PC-3 (cell line): ENCODE measurements at regions not wholly inside any gene's neighbourhood (a gene's known extent, or its start where the extent isn't known, plus 50 kb on each side); places are given as distances from the start of the nearest gene placed in this dataset.

Source experiments
- ATAC-seq: fragments of 200-7000 bp; cut with Tn5 transposase; 2 replicates; pipeline ENCODE4 v1.9.1; 2020; ENCODE audit warnings: mild to moderate bottlenecking, moderate library complexity
- BruUV-seq: library from RNA; stranded (reverse); fragments of 400-500 nt; replicated peaks from 2 replicates; lab custom pipeline; 2021; lab: Mats Ljungman, UMichigan
- CTCF ChIA-PET: fragments of 300-600 bp; sonication (Branson Sonifier 250); formaldehyde crosslinking; loops from one replicate; lab custom pipeline; 2022; ENCODE audit warnings: antibody characterized with exemption; lab: Charles Lee
- POLR2A ChIA-PET: fragments of 300-600 bp; sonication (Branson Sonifier 250); formaldehyde crosslinking; loops from one replicate; lab custom pipeline; 2022; ENCODE audit warnings: antibody characterized with exemption; ENCODE audit not compliant: unreplicated experiment; lab: Charles Lee
- DNase-seq: peaks from one replicate; pipeline ENCODE4 v3.0.0-alpha.2; 2015
- H2AFZ ChIP-seq: fragments of 300-600 bp; sonication (generic); 2 replicates; pipeline ENCODE4 v1.6.0; 2016; ENCODE audit warnings: antibody characterized with exemption, low read length
- H3F3A ChIP-seq: fragments of 300-600 bp; sonication (generic); one replicate; pipeline ENCODE4 v1.6.0; 2017; ENCODE audit warnings: antibody characterized with exemption, low read length, control low read depth, mild to moderate bottlenecking; ENCODE audit not compliant: unreplicated experiment
- H3K27ac ChIP-seq: fragments of 300-600 bp; sonication (generic); 2 replicates; pipeline ENCODE4 v1.5.1; 2016; ENCODE audit warnings: mild to moderate bottlenecking, low read length
- H3K27me3 ChIP-seq: fragments of 300-600 bp; sonication (generic); 2 replicates; pipeline ENCODE4 v1.6.1; 2016; ENCODE audit warnings: low read length, mixed read lengths
- H3K36me3 ChIP-seq: fragments of 300-600 bp; sonication (generic); 2 replicates; pipeline ENCODE4 v1.6.1; 2016; ENCODE audit warnings: low read depth, mixed run types, low read length, mixed read lengths
- H3K4me1 ChIP-seq: fragments of 300-600 bp; sonication (generic); 2 replicates; pipeline ENCODE4 v1.5.1; 2016; ENCODE audit warnings: low read length; ENCODE audit not compliant: insufficient read depth
- H3K4me2 ChIP-seq: fragments of 300-600 bp; sonication (generic); 2 replicates; pipeline ENCODE4 v1.6.0; 2016; ENCODE audit warnings: low read length
- H3K4me3 ChIP-seq: fragments of 300-600 bp; sonication (generic); 2 replicates; pipeline ENCODE4 v1.5.1; 2016; ENCODE audit warnings: mild to moderate bottlenecking, low read length, mixed read lengths
- H3K79me2 ChIP-seq: fragments of 300-600 bp; sonication (generic); 2 replicates; pipeline ENCODE4 v1.6.1; 2017; ENCODE audit warnings: low read length, mixed read lengths
- H3K9ac ChIP-seq: fragments of 300-600 bp; sonication (generic); 2 replicates; pipeline ENCODE4 v1.6.0; 2016; ENCODE audit warnings: mild to moderate bottlenecking, low read length
- H3K9me2 ChIP-seq: fragments of 300-600 bp; sonication (generic); replicated peaks from 2 replicates; pipeline ENCODE4 v1.6.1; 2016; ENCODE audit warnings: mixed run types, low read length, mixed read lengths
- H3K9me3 ChIP-seq: fragments of 300-600 bp; sonication (generic); 2 replicates; pipeline ENCODE4 v1.6.1; 2016; ENCODE audit warnings: low read length, mixed read lengths
- H4K20me1 ChIP-seq: fragments of 300-600 bp; sonication (generic); 2 replicates; pipeline ENCODE4 v1.6.1; 2016; ENCODE audit warnings: low read length, mixed read lengths
- CTCF ChIP-seq: fragments of 300-600 bp; sonication (generic); conservative IDR thresholded peaks from 2 replicates; pipeline ENCODE4 v1.5.1; 2017; ENCODE audit warnings: antibody characterized with exemption, low read depth, mild to moderate bottlenecking, low read length
- EZH2 ChIP-seq: fragments of 300-600 bp; sonication (generic); IDR thresholded peaks from one replicate; pipeline ENCODE4 v1.6.1; 2017; ENCODE audit warnings: antibody characterized with exemption, mild to moderate bottlenecking, low read length; ENCODE audit not compliant: unreplicated experiment
- EZH2phosphoT487 ChIP-seq: fragments of 300-600 bp; sonication (generic); IDR thresholded peaks from 2 replicates; pipeline ENCODE4 v1.6.1; 2018; ENCODE audit warnings: mild to moderate bottlenecking, antibody characterized with exemption, low read length, borderline replicate concordance
- intact Hi-C: fragments of 100-400 bp; cut with micrococcal nuclease; formaldehyde crosslinking; loops from 2 replicates; pipeline ENCODE4 v1.9.0; 2023

DNA sequence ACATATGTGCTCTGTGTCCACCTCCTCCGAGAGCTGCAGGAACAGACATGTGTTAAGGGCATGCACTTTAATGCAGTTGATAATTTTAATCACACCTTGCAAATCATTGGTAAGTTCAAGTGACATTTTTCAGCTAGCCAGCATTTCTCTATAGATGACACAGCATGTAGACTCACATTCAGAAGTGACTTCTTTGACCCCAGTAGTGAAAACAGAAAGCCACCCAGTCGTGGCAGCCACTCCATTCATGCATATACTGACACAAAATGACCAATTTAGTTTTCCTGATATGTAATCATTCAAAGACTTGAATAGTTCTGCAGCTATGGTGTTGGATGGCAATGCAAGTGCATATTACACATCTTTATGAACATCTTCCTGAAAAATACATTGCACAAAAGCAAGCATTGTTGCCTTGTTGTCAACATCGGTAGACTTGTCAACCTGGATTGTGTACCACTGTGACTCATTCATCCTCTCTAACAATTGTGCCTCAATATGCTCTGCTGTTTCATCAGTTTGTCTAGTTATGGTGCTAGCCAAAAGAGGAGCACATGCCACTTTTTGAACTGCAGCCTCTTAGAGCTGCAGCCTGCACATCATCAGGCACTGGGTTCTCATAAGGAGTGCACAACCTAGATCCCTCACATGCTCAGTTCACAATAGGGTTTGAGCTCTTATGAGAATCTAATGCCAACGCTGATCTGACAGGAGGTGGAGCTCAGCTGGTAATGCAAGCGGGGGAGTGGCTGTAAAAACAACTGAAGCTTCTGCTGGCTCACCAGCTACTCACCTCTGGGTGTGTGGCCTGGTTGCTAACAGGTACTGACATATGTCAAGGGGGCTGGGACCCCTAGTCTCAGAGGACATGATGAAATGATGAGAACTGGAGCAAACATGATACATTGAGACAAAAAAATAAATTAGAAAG, 622.0 kb downstream of the PYDC2 start:
- Histone ChIP-seq H3K79me2 (no peaks in the 10 kb centered on the region), H3K4me1 (no peaks in the 10 kb centered on the region), H3K27me3 (no peaks in the 10 kb centered on the region; the same call in 1 of the 2 replicates), H4K20me1 (no peaks in the 10 kb centered on the region), H3K4me2 (no peak overlapping the region), H3K27ac (no peak overlapping the region), H3K9me3 (no peaks in the 10 kb centered on the region), H3F3A (no peaks in the 10 kb centered on the region), H2AFZ (no peak overlapping the region), H3K9ac (no peak overlapping the region), H3K36me3 (no peaks in the 10 kb centered on the region), H3K9me2 (no peaks in the 10 kb centered on the region), H3K4me3 (no peak overlapping the region)
- ATAC-seq = peak; percentile 38; the same call in 1 of the 2 replicates
- CTCF ChIA-PET = no interaction called here
- TF ChIP-seq CTCF (no peak), EZH2phosphoT487 (no peak), EZH2 (no peak)
- DNase-seq = peak; percentile 19
- POLR2A ChIA-PET = no interaction called here
- BruUV-seq = no TSS peak
- intact Hi-C loops = no loop called here
